ENCODE measurements at regions not wholly inside any gene's neighbourhood (a gene's known extent, or its start where the extent isn't known, plus 50 kb on each side); places are given as distances from the start of the nearest gene placed in this dataset.
"Not testable (repeated sequence)": the region's sequence is repeated elsewhere in the genome, so short reads cannot be mapped to it uniquely, and the experiment has no call there.

GRCh38 chr9:38153152-38153909, 84.3 kb upstream of the SHB start:
- no peak for DNase-seq

- DNase-seq = peak; percentile 19
These were observed 80.6 kb upstream of the SHB start for GRCh38 chr9:38149647-38150046.

GRCh38 chr9:38146844-38147243, 77.8 kb upstream of the SHB start:
- DNase-seq = peak; percentile 49

- peak; percentile 46 for DNase-seq
These were observed 76.6 kb upstream of the SHB start for GRCh38 chr9:38145526-38146053.

- DNase-seq = peak; percentile 70
These were observed 75.4 kb upstream of the SHB start for GRCh38 chr9:38144421-38144820.

GRCh38 chr9:38141746-38142591, 72.9 kb upstream of the SHB start:
- DNase-seq = peak; percentile 68

- DNase-seq = no peak
These were observed 69.2 kb upstream of the SHB start for GRCh38 chr9:38138276-38138675.

- DNase-seq = no peak
These were observed 68.3 kb upstream of the SHB start for GRCh38 chr9:38137342-38137741.

GRCh38 chr9:38136386-38136785, 67.4 kb upstream of the SHB start:
- DNase-seq = no peak

- no peak for DNase-seq
These were observed 65.7 kb upstream of the SHB start for GRCh38 chr9:38134611-38135237.

- DNase-seq = no peak
These were observed 64.6 kb upstream of the SHB start for GRCh38 chr9:38133595-38133994.

- no peak for DNase-seq
These were observed 63.9 kb upstream of the SHB start for GRCh38 chr9:38132956-38133355.

GRCh38 chr9:38131729-38132128, 62.7 kb upstream of the SHB start:
- DNase-seq = no peak

GRCh38 chr9:38130724-38131123, 61.7 kb upstream of the SHB start:
- DNase-seq = no peak

- DNase-seq = no peak
These were observed 60.3 kb upstream of the SHB start for GRCh38 chr9:38129366-38129765.

GRCh38 chr9:38128752-38129270, 59.8 kb upstream of the SHB start:
- DNase-seq = no peak

GRCh38 chr9:38127271-38127839, 58.3 kb upstream of the SHB start:
- DNase-seq = no peak

GRCh38 chr9:38126730-38127129, 57.7 kb upstream of the SHB start:
- DNase-seq = no peak

- no peak for DNase-seq
These were observed 56.9 kb upstream of the SHB start for GRCh38 chr9:38125889-38126288.

GRCh38 chr9:38123359-38123758, 54.3 kb upstream of the SHB start:
- not testable (repeated sequence) for DNase-seq

- DNase-seq = no peak
These were observed 51.9 kb upstream of the SHB start for GRCh38 chr9:38120961-38121360.

GRCh38 chr9:38119560-38120236, 50.7 kb upstream of the SHB start:
- no peak for DNase-seq

All from islet precursor cell (in vitro differentiated cells).